ENCODE measurements at regions not wholly inside any gene's neighbourhood (a gene's known extent, or its start where the extent isn't known, plus 50 kb on each side); places are given as distances from the start of the nearest gene placed in this dataset.

GRCh38 chr14:99323603-99324185 lies 51.7 kb upstream of the BCL11B start:
- no peaks in the 10 kb centered on the region for H3K36me3 ChIP-seq
- DNase-seq (no peak), ATAC-seq (no peak)
- H3K4me3 ChIP-seq: no peak overlapping the region
- WGBS, 4 donors: 80 to 90% (median 88%) methylated on average over 12 to 14 of the region's 14 CpGs
- peaks cover 0 to 36% (median 4%) of the 10 kb centered on the region in 9 donors for H3K27me3 ChIP-seq
- TF ChIP-seq POLR2A (IDR thresholded peaks at IDR 0.05): no peak
- no peak for TF ChIP-seq CTCF (IDR thresholded peaks at IDR 0.05)
- intact Hi-C loops (cut with DNase I): loop anchor here in 1 of 10 donors (10.0 kb wide), 1 partner anchor 91 kb away; no protein-coding TSS in a partner anchor
- H3K4me1 ChIP-seq: peaks cover 0 to 3% (median 0%) of the 10 kb centered on the region in 12 donors
- H3K27ac ChIP-seq: no peak overlapping the region
- no peaks in the 10 kb centered on the region for H3K9me3 ChIP-seq

GRCh38 chr14:99322731-99323599 lies 51.0 kb upstream of the BCL11B start:
- Histone ChIP-seq H3K27ac (no peak overlapping the region), H3K36me3 (no peaks in the 10 kb centered on the region), H3K9me3 (no peaks in the 10 kb centered on the region), H3K4me3 (no peak overlapping the region), H3K27me3 (peaks cover 0 to 36% (median 1%) of the 10 kb centered on the region in 9 donors), H3K4me1 (peaks cover 0 to 3% (median 0%) of the 10 kb centered on the region in 12 donors)
- intact Hi-C loops (cut with DNase I): loop anchor here in 1 of 10 donors (10.0 kb wide), 1 partner anchor 92 kb away; no protein-coding TSS in a partner anchor
- WGBS, 4 donors: 61 to 83% (median 66%) methylated on average over 15 to 20 of the region's 20 CpGs
- no peak for DNase-seq
- no peak for ATAC-seq
- TF ChIP-seq POLR2A (IDR thresholded peaks at IDR 0.05) (no peak), CTCF (IDR thresholded peaks at IDR 0.05) (no peak)

GRCh38 chr14:99321955-99322730 lies 50.1 kb upstream of the BCL11B start:
- no peak for ATAC-seq
- H3K4me3 ChIP-seq: no peak overlapping the region
- peaks cover 0 to 35% (median 0%) of the 10 kb centered on the region in 9 donors for H3K27me3 ChIP-seq
- WGBS, 4 donors: 55 to 69% (median 64%) methylated on average over 13 of the region's 13 CpGs
- H3K9me3 ChIP-seq: no peaks in the 10 kb centered on the region
- H3K36me3 ChIP-seq: no peaks in the 10 kb centered on the region
- no peak for DNase-seq
- TF ChIP-seq POLR2A (IDR thresholded peaks at IDR 0.05): no peak
- TF ChIP-seq CTCF (IDR thresholded peaks at IDR 0.05): no peak
- intact Hi-C loops (cut with DNase I): loop anchor here in 2 of 10 donors (2.0 to 10.0 kb wide), 2 partner anchors 93 kb away; no protein-coding TSS in a partner anchor
- no peak overlapping the region for H3K27ac ChIP-seq
- H3K4me1 ChIP-seq: no peaks in the 10 kb centered on the region
